GM21390 (cell line): ENCODE measurements at regions not wholly inside any gene's neighbourhood (a gene's known extent, or its start where the extent isn't known, plus 50 kb on each side); places are given as distances from the start of the nearest gene placed in this dataset.

Source experiments
- ATAC-seq: cut with Tn5 transposase; IDR thresholded peaks from one replicate; pipeline ENCODE4 v1.9.1; 2021; ENCODE audit not compliant: unreplicated experiment

- no peak for ATAC-seq
These were observed 122.2 kb upstream of the PDE4B start for GRCh38 chr1:65670518-65670917.

- no peak for ATAC-seq
These were observed 118.2 kb upstream of the PDE4B start for GRCh38 chr1:65674522-65674921.

- no peak for ATAC-seq
These were observed 112.9 kb upstream of the PDE4B start for GRCh38 chr1:65679773-65680172.

GRCh38 chr1:65681096-65681495 is 111.6 kb upstream of the PDE4B start:
- no peak for ATAC-seq

- no peak for ATAC-seq
These were observed 105.1 kb upstream of the PDE4B start for GRCh38 chr1:65687428-65688214.

- no peak for ATAC-seq
These were observed 104.5 kb upstream of the PDE4B start for GRCh38 chr1:65688215-65688566.

GRCh38 chr1:65688848-65689247 is 103.8 kb upstream of the PDE4B start:
- ATAC-seq: no peak

- no peak for ATAC-seq
These were observed 101.4 kb upstream of the PDE4B start for GRCh38 chr1:65691152-65691900.

- ATAC-seq: no peak
These were observed 100.7 kb upstream of the PDE4B start for GRCh38 chr1:65691972-65692371.

- ATAC-seq: no peak
These were observed 98.6 kb upstream of the PDE4B start for GRCh38 chr1:65694126-65694525.

- ATAC-seq: no peak
These were observed 97.8 kb upstream of the PDE4B start for GRCh38 chr1:65694933-65695332.

GRCh38 chr1:65698590-65698989 is 94.1 kb upstream of the PDE4B start:
- ATAC-seq: no peak

GRCh38 chr1:65703853-65704252 is 88.8 kb upstream of the PDE4B start:
- peak; percentile 53 for ATAC-seq

GRCh38 chr1:65704318-65704717 is 88.4 kb upstream of the PDE4B start:
- ATAC-seq: peak; percentile 55

GRCh38 chr1:65717815-65718454 is 74.8 kb upstream of the PDE4B start:
- ATAC-seq: no peak

GRCh38 chr1:65719391-65719790 is 73.3 kb upstream of the PDE4B start:
- no peak for ATAC-seq

- ATAC-seq: no peak
These were observed 70.2 kb upstream of the PDE4B start for GRCh38 chr1:65722461-65722860.

GRCh38 chr1:65724151-65724550 is 68.5 kb upstream of the PDE4B start:
- ATAC-seq: no peak

- ATAC-seq: no peak
These were observed 67.6 kb upstream of the PDE4B start for GRCh38 chr1:65725064-65725463.

GRCh38 chr1:65728504-65728903 is 64.2 kb upstream of the PDE4B start:
- ATAC-seq: no peak

- ATAC-seq: no peak
These were observed 63.4 kb upstream of the PDE4B start for GRCh38 chr1:65729259-65729658.

GRCh38 chr1:65734979-65735378 is 57.7 kb upstream of the PDE4B start:
- ATAC-seq: no peak
